Loucy (cell line): ENCODE measurements at regions not wholly inside any gene's neighbourhood (a gene's known extent, or its start where the extent isn't known, plus 50 kb on each side); places are given as distances from the start of the nearest gene placed in this dataset.

ENCODE experiments used
- H2AFZ ChIP-seq: fragments of 200-600 bp; sonication (generic); 2 replicates; pipeline ENCODE4 v1.6.0; 2016; ENCODE audit warnings: antibody characterized with exemption, mild to moderate bottlenecking, low read length, moderate library complexity
- H3F3A ChIP-seq: fragments of 200-600 bp; 2 replicates; pipeline ENCODE4 v1.6.0; 2016; ENCODE audit warnings: antibody characterized with exemption, low read depth, mild to moderate bottlenecking
- H3K27me3 ChIP-seq: fragments of 200-600 bp; sonication (generic); 2 replicates; pipeline ENCODE4 v1.6.1; 2014; ENCODE audit warnings: low read length, mild to moderate bottlenecking; ENCODE audit not compliant: insufficient read depth, poor library complexity, severe bottlenecking
- H3K36me3 ChIP-seq: fragments of 200-600 bp; sonication (generic); 2 replicates; pipeline ENCODE4 v1.6.1; 2016; ENCODE audit warnings: low read length; ENCODE audit not compliant: insufficient read depth
- H3K4me1 ChIP-seq: fragments of 200-600 bp; sonication (generic); 2 replicates; pipeline ENCODE4 v1.5.1; 2014; ENCODE audit warnings: low read length, mild to moderate bottlenecking; ENCODE audit not compliant: insufficient read depth, poor library complexity, severe bottlenecking
- H3K4me2 ChIP-seq: fragments of 200-600 bp; sonication (generic); 2 replicates; pipeline ENCODE4 v1.6.0; 2014; ENCODE audit warnings: antibody characterized with exemption, low read length, low read depth, mild to moderate bottlenecking; ENCODE audit not compliant: poor library complexity, severe bottlenecking
- H3K4me3 ChIP-seq: fragments of 200-600 bp; sonication (generic); 2 replicates; pipeline ENCODE4 v1.5.1; 2014; ENCODE audit warnings: low read length, mild to moderate bottlenecking, mixed read lengths; ENCODE audit not compliant: poor library complexity, severe bottlenecking
- H3K79me2 ChIP-seq: fragments of 200-600 bp; sonication (generic); 2 replicates; pipeline ENCODE4 v1.6.1; 2014; ENCODE audit warnings: low read length; ENCODE audit not compliant: insufficient read depth
- H3K9ac ChIP-seq: fragments of 200-600 bp; sonication (generic); 2 replicates; pipeline ENCODE4 v1.6.0; 2014; ENCODE audit warnings: mild to moderate bottlenecking, low read depth, low read length, moderate library complexity; ENCODE audit not compliant: poor library complexity, severe bottlenecking
- H3K9me2 ChIP-seq: fragments of 200-600 bp; sonication (generic); replicated peaks from 2 replicates; pipeline ENCODE4 v1.6.1; 2016; ENCODE audit warnings: low read depth, low read length, mixed read lengths
- H3K9me3 ChIP-seq: fragments of 200-600 bp; sonication (generic); 2 replicates; pipeline ENCODE4 v1.6.1; 2014; ENCODE audit warnings: mild to moderate bottlenecking, antibody characterized with exemption, low read length, low read depth; ENCODE audit not compliant: insufficient read depth
- H4K20me1 ChIP-seq: fragments of 200-600 bp; sonication (generic); 2 replicates; pipeline ENCODE4 v1.6.0; 2014; ENCODE audit warnings: antibody characterized with exemption, low read length, mild to moderate bottlenecking; ENCODE audit not compliant: insufficient read depth, poor library complexity, severe bottlenecking
- EZH2phosphoT487 ChIP-seq: fragments of 200-600 bp; IDR thresholded peaks from 2 replicates; pipeline ENCODE4 v1.6.1; 2018; ENCODE audit warnings: antibody characterized with exemption, mild to moderate bottlenecking, moderate library complexity, borderline replicate concordance
- TF ChIP-seq, protein P1 (sequence below): fragments of 200-600 bp; sonication (generic); conservative IDR thresholded peaks from 2 replicates; pipeline ENCODE4 v1.5.1; 2014; ENCODE audit warnings: mild to moderate bottlenecking, antibody characterized with exemption, low read length

DNA sequence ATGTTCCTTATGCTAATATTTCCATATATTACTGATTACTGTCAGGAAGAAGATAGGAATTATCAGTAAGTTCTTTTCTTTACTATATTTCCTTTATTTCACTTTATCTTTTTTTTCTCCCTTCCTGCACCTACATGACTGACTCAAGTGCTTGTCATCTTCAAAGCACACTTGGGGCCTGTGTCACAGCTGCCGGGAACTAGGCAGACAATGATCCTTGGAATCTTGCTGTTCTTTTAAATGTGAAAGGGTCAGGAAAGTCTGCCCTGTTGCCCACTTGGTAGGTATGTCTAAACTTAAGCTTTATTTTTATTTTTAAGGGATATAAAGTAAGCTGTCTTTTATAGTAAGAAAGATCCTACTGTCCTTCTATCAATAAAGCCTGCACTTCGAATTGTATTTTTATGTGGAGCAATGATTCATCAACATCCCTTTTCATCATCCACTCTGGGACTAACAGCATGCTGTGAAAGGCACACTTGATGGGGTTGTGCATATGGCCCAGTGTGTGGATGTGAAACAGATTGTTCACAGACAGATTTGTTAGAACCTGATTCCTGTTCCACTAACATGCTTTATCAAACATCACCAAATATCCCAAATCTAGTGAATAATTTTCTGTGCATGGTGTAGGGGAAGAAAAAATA, 556.9 kb downstream of the DNAJB9 start:
- H3K9me3 ChIP-seq: no peaks in the 10 kb centered on the region; the same call in 1 of the 2 replicates
- no peaks in the 10 kb centered on the region for H3K27me3 ChIP-seq
- no peak for TF ChIP-seq EZH2phosphoT487
- TF ChIP-seq, protein P1, sequence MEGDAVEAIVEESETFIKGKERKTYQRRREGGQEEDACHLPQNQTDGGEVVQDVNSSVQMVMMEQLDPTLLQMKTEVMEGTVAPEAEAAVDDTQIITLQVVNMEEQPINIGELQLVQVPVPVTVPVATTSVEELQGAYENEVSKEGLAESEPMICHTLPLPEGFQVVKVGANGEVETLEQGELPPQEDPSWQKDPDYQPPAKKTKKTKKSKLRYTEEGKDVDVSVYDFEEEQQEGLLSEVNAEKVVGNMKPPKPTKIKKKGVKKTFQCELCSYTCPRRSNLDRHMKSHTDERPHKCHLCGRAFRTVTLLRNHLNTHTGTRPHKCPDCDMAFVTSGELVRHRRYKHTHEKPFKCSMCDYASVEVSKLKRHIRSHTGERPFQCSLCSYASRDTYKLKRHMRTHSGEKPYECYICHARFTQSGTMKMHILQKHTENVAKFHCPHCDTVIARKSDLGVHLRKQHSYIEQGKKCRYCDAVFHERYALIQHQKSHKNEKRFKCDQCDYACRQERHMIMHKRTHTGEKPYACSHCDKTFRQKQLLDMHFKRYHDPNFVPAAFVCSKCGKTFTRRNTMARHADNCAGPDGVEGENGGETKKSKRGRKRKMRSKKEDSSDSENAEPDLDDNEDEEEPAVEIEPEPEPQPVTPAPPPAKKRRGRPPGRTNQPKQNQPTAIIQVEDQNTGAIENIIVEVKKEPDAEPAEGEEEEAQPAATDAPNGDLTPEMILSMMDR: no peak
- H3K9ac ChIP-seq: no peak overlapping the region
- H2AFZ ChIP-seq: no peak overlapping the region
- H3K36me3 ChIP-seq: no peaks in the 10 kb centered on the region
- H3K4me3 ChIP-seq: no peak overlapping the region
- H4K20me1 ChIP-seq: no peaks in the 10 kb centered on the region
- no peaks in the 10 kb centered on the region for H3F3A ChIP-seq
- H3K79me2 ChIP-seq: no peaks in the 10 kb centered on the region
- H3K4me1 ChIP-seq: no peaks in the 10 kb centered on the region
- no peak overlapping the region for H3K4me2 ChIP-seq
- no peaks in the 10 kb centered on the region for H3K9me2 ChIP-seq

DNA sequence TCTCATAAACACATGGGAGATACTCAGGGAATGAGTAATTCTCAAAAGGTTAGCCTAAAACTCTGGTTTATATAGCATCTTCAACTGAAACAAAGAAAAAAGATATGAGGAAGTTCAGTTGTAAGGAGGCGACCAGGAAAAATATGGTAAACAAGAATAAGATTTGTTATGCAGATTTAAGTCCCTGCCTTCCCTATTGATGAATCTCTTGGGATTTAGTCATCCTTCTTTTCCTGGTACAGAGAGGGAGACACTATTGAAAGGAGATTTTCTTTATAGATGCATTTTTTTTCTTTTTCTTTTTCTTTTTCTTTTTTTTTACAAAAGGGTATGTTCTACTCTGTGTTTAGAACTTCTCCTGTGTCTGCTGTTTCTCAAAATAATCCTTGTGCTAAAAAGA, 557.5 kb downstream of the DNAJB9 start:
- Histone ChIP-seq H4K20me1 (no peaks in the 10 kb centered on the region), H3K9ac (no peak overlapping the region), H3K4me3 (no peak overlapping the region), H2AFZ (no peak overlapping the region), H3K4me1 (no peaks in the 10 kb centered on the region), H3K9me2 (no peaks in the 10 kb centered on the region), H3F3A (no peaks in the 10 kb centered on the region), H3K79me2 (no peaks in the 10 kb centered on the region), H3K27me3 (no peaks in the 10 kb centered on the region), H3K36me3 (no peaks in the 10 kb centered on the region), H3K9me3 (no peaks in the 10 kb centered on the region; the same call in 1 of the 2 replicates), H3K4me2 (no peak overlapping the region)
- no peak for TF ChIP-seq EZH2phosphoT487
- TF ChIP-seq, protein P1: no peak

DNA sequence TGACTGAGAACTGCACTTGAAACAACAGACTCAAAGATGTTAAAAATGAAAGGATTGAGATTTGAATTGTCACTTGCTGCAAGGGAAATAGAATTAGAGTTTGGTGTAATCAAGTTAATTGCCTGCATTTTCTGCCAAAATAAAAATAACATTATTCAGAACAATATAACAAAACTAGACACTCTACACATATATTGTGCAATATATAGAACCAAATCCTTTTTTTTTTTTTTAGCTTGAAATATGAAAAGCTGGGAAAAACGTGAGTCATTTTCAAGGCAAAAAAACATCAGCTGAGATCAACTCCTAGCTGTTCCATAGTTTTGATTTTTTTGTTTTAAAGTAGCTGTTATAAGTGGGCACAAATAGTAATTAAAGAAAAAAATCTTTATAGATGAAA, 561.5 kb downstream of the DNAJB9 start:
- no peak overlapping the region for H2AFZ ChIP-seq
- no peak overlapping the region for H3K4me2 ChIP-seq
- no peaks in the 10 kb centered on the region for H3K4me1 ChIP-seq
- peaks cover 6% of the 10 kb centered on the region; the same call in 1 of the 2 replicates for H3K9me3 ChIP-seq
- no peak overlapping the region for H3K9ac ChIP-seq
- no peaks in the 10 kb centered on the region for H3K27me3 ChIP-seq
- no peaks in the 10 kb centered on the region for H3K36me3 ChIP-seq
- H4K20me1 ChIP-seq: no peaks in the 10 kb centered on the region
- H3K4me3 ChIP-seq: no peak overlapping the region
- no peaks in the 10 kb centered on the region for H3F3A ChIP-seq
- TF ChIP-seq, protein P1: no peak
- no peak for TF ChIP-seq EZH2phosphoT487
- H3K79me2 ChIP-seq: no peaks in the 10 kb centered on the region
- H3K9me2 ChIP-seq: no peaks in the 10 kb centered on the region
